ENCODE measurements at regions not wholly inside any gene's neighbourhood (a gene's known extent, or its start where the extent isn't known, plus 50 kb on each side); places are given as distances from the start of the nearest gene placed in this dataset.

DNA sequence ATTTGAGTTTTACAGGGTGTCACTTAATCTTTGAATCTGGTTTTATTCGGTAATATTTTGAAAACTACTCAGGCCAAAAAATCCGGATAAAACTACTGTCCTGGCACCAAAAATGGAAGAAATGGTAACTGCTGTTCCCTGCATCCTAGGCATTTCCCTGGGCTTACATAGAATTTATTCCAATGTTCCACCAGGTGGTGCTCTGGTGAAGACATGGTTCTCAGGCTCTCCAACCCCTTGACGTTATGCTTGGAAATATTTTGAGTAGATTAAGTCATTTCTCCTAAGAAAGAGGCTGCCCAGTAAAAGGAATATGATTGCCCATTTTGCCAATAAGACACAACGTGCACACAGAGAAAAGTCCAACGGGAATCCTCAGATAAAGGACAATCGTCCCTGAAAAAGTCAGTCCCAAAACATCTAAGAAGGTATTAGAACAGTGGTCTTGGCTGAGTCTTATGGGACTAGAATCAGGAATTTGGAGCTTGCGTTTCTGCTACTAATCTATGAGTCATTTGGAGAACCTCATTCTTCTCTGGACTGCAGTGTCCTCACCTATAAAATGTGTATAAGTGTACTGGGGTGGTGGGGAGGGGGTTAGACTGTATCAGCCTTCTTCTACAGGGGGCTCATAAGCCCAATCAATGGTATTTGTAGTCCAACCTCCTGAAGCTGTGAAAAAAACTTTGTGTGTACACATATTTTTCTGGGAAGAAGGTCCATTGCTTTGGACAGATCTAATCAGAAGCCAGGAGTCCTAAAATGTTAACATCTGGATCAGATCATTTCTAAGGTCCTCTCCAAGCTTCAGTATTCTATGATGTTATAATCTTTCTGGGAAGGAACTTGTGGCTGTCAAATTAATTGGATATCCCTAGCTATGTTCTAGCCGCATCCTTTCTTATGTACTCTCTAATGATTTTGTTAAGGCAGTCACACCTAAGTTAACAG is 131.0 kb upstream of the BMP2 start:
- DNase-seq, result peak in 1 of 2 donors; percentile 15
- H2BK12ac ChIP-seq (ENCODE audit: low read length), result no peak overlapping the region
- H3K4me2 ChIP-seq (ENCODE audit: low read length), result no peak overlapping the region
- H2BK5ac ChIP-seq (ENCODE audit: low read depth, low read length, poor library complexity), result no peak overlapping the region
- H3K9me3 ChIP-seq (ENCODE audit: insufficient read depth, low read depth, low read length), result no peaks in the 10 kb centered on the region
- H3K9ac ChIP-seq (ENCODE audit: low read length), result no peak overlapping the region
- H3K79me1 ChIP-seq (ENCODE audit: low read length), result no peaks in the 10 kb centered on the region
- no peak overlapping the region for H3K23ac ChIP-seq (ENCODE audit: low read length)
- no peaks in the 10 kb centered on the region for H3K4me1 ChIP-seq (ENCODE audit: control insufficient read depth in 1 of 2, insufficient read depth in 2 of 2, low read length in 2 of 2)
- no peak overlapping the region for H4K8ac ChIP-seq (ENCODE audit: low read depth, low read length)
- no peak overlapping the region for H4K12ac ChIP-seq (ENCODE audit: low read depth, low read length)
- H2BK120ac ChIP-seq (ENCODE audit: insufficient read depth, low read length, poor library complexity), result no peak overlapping the region
- no peaks in the 10 kb centered on the region for H3K79me2 ChIP-seq (ENCODE audit: control insufficient read depth, insufficient read depth, low read length, poor library complexity)
- no peaks in the 10 kb centered on the region for H3K27me3 ChIP-seq (ENCODE audit: insufficient read depth, low read length)
- no peak overlapping the region for H3K27ac ChIP-seq (ENCODE audit: low read depth, low read length)
- H3K14ac ChIP-seq (ENCODE audit: low read length), result no peak overlapping the region
- H3K4me3 ChIP-seq (ENCODE audit: low read depth, low read length), result no peak overlapping the region
- no peak overlapping the region for H3K4ac ChIP-seq (ENCODE audit: low read depth, low read length)
- no peak overlapping the region for H3K18ac ChIP-seq (ENCODE audit: low read length)
- no peak overlapping the region for H2AFZ ChIP-seq (ENCODE audit: insufficient read depth, low read length, poor library complexity)
- no peak overlapping the region for H2AK5ac ChIP-seq (ENCODE audit: low read length)
- H3K36me3 ChIP-seq (ENCODE audit: control insufficient read depth in 1 of 2, insufficient read depth in 2 of 2, low read length in 2 of 2), result no peaks in the 10 kb centered on the region
- no peak overlapping the region for H4K91ac ChIP-seq (ENCODE audit: low read depth, low read length)
- no CpG with 5 or more reads among the region's 8 CpGs for WGBS (ENCODE audit: extremely low coverage, insufficient coverage, insufficient read length)

GRCh38 chr20:6635034-6635736 is 132.3 kb upstream of the BMP2 start:
- Histone ChIP-seq H3K4ac (ENCODE audit: low read depth, low read length) (no peak overlapping the region), H3K4me3 (ENCODE audit: low read depth, low read length) (no peak overlapping the region), H2AK5ac (ENCODE audit: low read length) (no peak overlapping the region), H4K8ac (ENCODE audit: low read depth, low read length) (no peak overlapping the region), H3K27ac (ENCODE audit: low read depth, low read length) (no peak overlapping the region), H3K36me3 (ENCODE audit: control insufficient read depth in 1 of 2, insufficient read depth in 2 of 2, low read length in 2 of 2) (no peaks in the 10 kb centered on the region), H3K23ac (ENCODE audit: low read length) (no peak overlapping the region), H2AFZ (ENCODE audit: insufficient read depth, low read length, poor library complexity) (no peak overlapping the region), H4K91ac (ENCODE audit: low read depth, low read length) (no peak overlapping the region), H3K4me1 (ENCODE audit: control insufficient read depth in 1 of 2, insufficient read depth in 2 of 2, low read length in 2 of 2) (no peaks in the 10 kb centered on the region), H2BK120ac (ENCODE audit: insufficient read depth, low read length, poor library complexity) (no peak overlapping the region), H4K12ac (ENCODE audit: low read depth, low read length) (no peak overlapping the region), H3K9ac (ENCODE audit: low read length) (no peak overlapping the region), H3K4me2 (ENCODE audit: low read length) (no peak overlapping the region), H3K14ac (ENCODE audit: low read length) (no peak overlapping the region), H2BK5ac (ENCODE audit: low read depth, low read length, poor library complexity) (no peak overlapping the region), H3K79me1 (ENCODE audit: low read length) (no peaks in the 10 kb centered on the region), H3K27me3 (ENCODE audit: insufficient read depth, low read length) (no peaks in the 10 kb centered on the region), H3K18ac (ENCODE audit: low read length) (no peak overlapping the region), H3K9me3 (ENCODE audit: insufficient read depth, low read depth, low read length) (no peaks in the 10 kb centered on the region), H3K79me2 (ENCODE audit: control insufficient read depth, insufficient read depth, low read length, poor library complexity) (no peaks in the 10 kb centered on the region), H2BK12ac (ENCODE audit: low read length) (no peak overlapping the region)
- WGBS (ENCODE audit: extremely low coverage, insufficient coverage, insufficient read length), result no CpG with 5 or more reads among the region's 1 CpG
- no peak for DNase-seq

GRCh38 chr20:6632187-6632586 is 135.3 kb upstream of the BMP2 start:
- no CpG with 5 or more reads among the region's 4 CpGs for WGBS (ENCODE audit: extremely low coverage, insufficient coverage, insufficient read length)
- Histone ChIP-seq H3K27ac (ENCODE audit: low read depth, low read length) (no peak overlapping the region), H2AFZ (ENCODE audit: insufficient read depth, low read length, poor library complexity) (no peak overlapping the region), H3K4me2 (ENCODE audit: low read length) (no peak overlapping the region), H3K23ac (ENCODE audit: low read length) (no peak overlapping the region), H2BK12ac (ENCODE audit: low read length) (no peak overlapping the region), H3K4me1 (ENCODE audit: control insufficient read depth in 1 of 2, insufficient read depth in 2 of 2, low read length in 2 of 2) (no peaks in the 10 kb centered on the region), H4K8ac (ENCODE audit: low read depth, low read length) (no peak overlapping the region), H2BK5ac (ENCODE audit: low read depth, low read length, poor library complexity) (no peak overlapping the region), H3K9me3 (ENCODE audit: insufficient read depth, low read depth, low read length) (no peaks in the 10 kb centered on the region), H2AK5ac (ENCODE audit: low read length) (no peak overlapping the region), H4K91ac (ENCODE audit: low read depth, low read length) (no peak overlapping the region), H3K18ac (ENCODE audit: low read length) (no peak overlapping the region), H3K36me3 (ENCODE audit: control insufficient read depth in 1 of 2, insufficient read depth in 2 of 2, low read length in 2 of 2) (no peaks in the 10 kb centered on the region), H4K12ac (ENCODE audit: low read depth, low read length) (no peak overlapping the region), H3K4me3 (ENCODE audit: low read depth, low read length) (no peak overlapping the region), H3K27me3 (ENCODE audit: insufficient read depth, low read length) (no peaks in the 10 kb centered on the region), H3K79me2 (ENCODE audit: control insufficient read depth, insufficient read depth, low read length, poor library complexity) (no peaks in the 10 kb centered on the region), H3K79me1 (ENCODE audit: low read length) (no peaks in the 10 kb centered on the region), H3K14ac (ENCODE audit: low read length) (no peak overlapping the region), H3K9ac (ENCODE audit: low read length) (no peak overlapping the region), H3K4ac (ENCODE audit: low read depth, low read length) (no peak overlapping the region), H2BK120ac (ENCODE audit: insufficient read depth, low read length, poor library complexity) (no peak overlapping the region)
- peak in 1 of 2 donors; percentile 6 for DNase-seq

DNA sequence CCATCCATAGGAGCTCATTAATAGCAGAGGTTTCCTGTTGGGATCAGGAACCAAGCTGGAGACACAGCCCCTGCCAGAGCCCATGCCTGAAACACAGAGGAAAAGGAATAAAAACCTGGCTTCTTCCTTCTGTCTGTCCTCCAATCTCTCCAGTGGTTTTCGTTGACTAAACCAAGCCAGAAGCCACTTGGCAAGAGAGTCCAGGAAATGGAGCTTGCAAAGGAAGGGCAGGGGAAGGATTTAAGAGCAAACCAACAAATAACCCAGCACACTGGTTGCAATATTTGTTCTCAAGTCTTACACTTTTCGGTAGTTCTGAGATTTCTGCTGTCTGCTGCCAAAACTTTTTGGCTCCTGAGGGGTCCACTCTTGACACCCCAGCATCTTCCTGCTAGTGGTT is 137.0 kb upstream of the BMP2 start:
- no peak overlapping the region for H3K27ac ChIP-seq (ENCODE audit: low read depth, low read length)
- H3K79me1 ChIP-seq (ENCODE audit: low read length), result no peaks in the 10 kb centered on the region
- no peak overlapping the region for H4K91ac ChIP-seq (ENCODE audit: low read depth, low read length)
- H3K4ac ChIP-seq (ENCODE audit: low read depth, low read length), result no peak overlapping the region
- H3K27me3 ChIP-seq (ENCODE audit: insufficient read depth, low read length), result no peaks in the 10 kb centered on the region
- no peak overlapping the region for H3K14ac ChIP-seq (ENCODE audit: low read length)
- H3K4me2 ChIP-seq (ENCODE audit: low read length), result no peak overlapping the region
- no peaks in the 10 kb centered on the region for H3K4me1 ChIP-seq (ENCODE audit: control insufficient read depth in 1 of 2, insufficient read depth in 2 of 2, low read length in 2 of 2)
- no peaks in the 10 kb centered on the region for H3K9me3 ChIP-seq (ENCODE audit: insufficient read depth, low read depth, low read length)
- H4K12ac ChIP-seq (ENCODE audit: low read depth, low read length), result no peak overlapping the region
- H2BK120ac ChIP-seq (ENCODE audit: insufficient read depth, low read length, poor library complexity), result no peak overlapping the region
- H3K36me3 ChIP-seq (ENCODE audit: control insufficient read depth in 1 of 2, insufficient read depth in 2 of 2, low read length in 2 of 2), result no peaks in the 10 kb centered on the region
- H2BK5ac ChIP-seq (ENCODE audit: low read depth, low read length, poor library complexity), result no peak overlapping the region
- H4K8ac ChIP-seq (ENCODE audit: low read depth, low read length), result no peak overlapping the region
- no peak overlapping the region for H2BK12ac ChIP-seq (ENCODE audit: low read length)
- H3K9ac ChIP-seq (ENCODE audit: low read length), result no peak overlapping the region
- no peak for DNase-seq
- no peaks in the 10 kb centered on the region for H3K79me2 ChIP-seq (ENCODE audit: control insufficient read depth, insufficient read depth, low read length, poor library complexity)
- H2AK5ac ChIP-seq (ENCODE audit: low read length), result no peak overlapping the region
- H3K23ac ChIP-seq (ENCODE audit: low read length), result no peak overlapping the region
- no CpG with 5 or more reads among the region's 2 CpGs for WGBS (ENCODE audit: extremely low coverage, insufficient coverage, insufficient read length)
- H3K18ac ChIP-seq (ENCODE audit: low read length), result no peak overlapping the region
- no peak overlapping the region for H2AFZ ChIP-seq (ENCODE audit: insufficient read depth, low read length, poor library complexity)
- no peak overlapping the region for H3K4me3 ChIP-seq (ENCODE audit: low read depth, low read length)

Data from trophoblast cell (in vitro differentiated cells and primary cell).